GM18861 (cell line): ENCODE measurements at regions not wholly inside any gene's neighbourhood (a gene's known extent, or its start where the extent isn't known, plus 50 kb on each side); places are given as distances from the start of the nearest gene placed in this dataset.
"Not testable (repeated sequence)": the region's sequence is repeated elsewhere in the genome, so short reads cannot be mapped to it uniquely, and the experiment has no call there.

Source experiments
- ATAC-seq: cut with Tn5 transposase; IDR thresholded peaks from one replicate; pipeline ENCODE4 v1.9.1; 2021; ENCODE audit not compliant: unreplicated experiment

- ATAC-seq = no peak
These were observed 1709.6 kb upstream of the WWC1 start for GRCh38 chr5:166581826-166582225.

- no peak for ATAC-seq
These were observed 1709.0 kb upstream of the WWC1 start for GRCh38 chr5:166582416-166582815.

GRCh38 chr5:166594567-166594966 is 1696.9 kb upstream of the WWC1 start:
- no peak for ATAC-seq

- ATAC-seq = no peak
These were observed 1696.0 kb upstream of the WWC1 start for GRCh38 chr5:166595274-166595951.

GRCh38 chr5:166596043-166596442 is 1695.4 kb upstream of the WWC1 start:
- no peak for ATAC-seq

- ATAC-seq = no peak
These were observed 1689.2 kb upstream of the WWC1 start for GRCh38 chr5:166602271-166602670.

- ATAC-seq = no peak
These were observed 1673.9 kb upstream of the WWC1 start for GRCh38 chr5:166617507-166617906.

GRCh38 chr5:166618526-166618925 is 1672.9 kb upstream of the WWC1 start:
- no peak for ATAC-seq

GRCh38 chr5:166624573-166624972 is 1666.9 kb upstream of the WWC1 start:
- ATAC-seq = no peak

- no peak for ATAC-seq
These were observed 1666.1 kb upstream of the WWC1 start for GRCh38 chr5:166625210-166625865.

GRCh38 chr5:166637295-166637694 is 1654.2 kb upstream of the WWC1 start:
- no peak for ATAC-seq

GRCh38 chr5:166639151-166639550 is 1652.3 kb upstream of the WWC1 start:
- no peak for ATAC-seq

- not testable (repeated sequence) for ATAC-seq
These were observed 1651.3 kb upstream of the WWC1 start for GRCh38 chr5:166640136-166640535.

- ATAC-seq = no peak
These were observed 1642.7 kb upstream of the WWC1 start for GRCh38 chr5:166648736-166649135.

- no peak for ATAC-seq
These were observed 1641.8 kb upstream of the WWC1 start for GRCh38 chr5:166649676-166650075.

GRCh38 chr5:166651234-166651633 is 1640.2 kb upstream of the WWC1 start:
- ATAC-seq = no peak

- ATAC-seq = no peak
These were observed 1619.6 kb upstream of the WWC1 start for GRCh38 chr5:166671811-166672210.

GRCh38 chr5:166672431-166672830 is 1619.0 kb upstream of the WWC1 start:
- ATAC-seq = no peak

GRCh38 chr5:166677891-166678290 is 1613.6 kb upstream of the WWC1 start:
- ATAC-seq = no peak

- no peak for ATAC-seq
These were observed 1612.1 kb upstream of the WWC1 start for GRCh38 chr5:166679331-166679730.

GRCh38 chr5:166695326-166695725 is 1596.1 kb upstream of the WWC1 start:
- no peak for ATAC-seq

- ATAC-seq = no peak
These were observed 1583.2 kb upstream of the WWC1 start for GRCh38 chr5:166708291-166708690.

- no peak for ATAC-seq
These were observed 1581.8 kb upstream of the WWC1 start for GRCh38 chr5:166709691-166710090.
